ENCODE measurements at regions not wholly inside any gene's neighbourhood (a gene's known extent, or its start where the extent isn't known, plus 50 kb on each side); places are given as distances from the start of the nearest gene placed in this dataset.
"Not testable (repeated sequence)": the region's sequence is repeated elsewhere in the genome, so short reads cannot be mapped to it uniquely, and the experiment has no call there.

DNA sequence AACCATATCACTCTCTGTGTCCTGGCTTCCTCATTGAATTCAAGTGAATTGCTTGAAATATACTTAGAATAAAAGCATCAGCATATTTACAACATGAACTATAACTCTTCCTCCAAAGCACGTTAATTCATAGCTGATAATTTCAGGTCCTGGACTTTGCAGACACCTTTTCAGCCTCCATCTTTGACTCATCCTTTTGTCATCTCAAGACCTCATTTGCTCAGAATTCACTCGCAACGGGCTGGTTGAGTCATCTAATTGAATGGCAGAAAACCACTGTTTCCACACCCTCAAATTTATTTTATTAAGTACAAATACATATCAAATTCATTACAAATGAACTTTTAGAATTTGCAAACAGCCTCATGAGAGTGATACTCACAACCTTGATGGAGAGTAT, 545.7 kb downstream of the GATA3 start:
- no peak for DNase-seq (ENCODE audit: low read depth in 2 of 2)

DNA sequence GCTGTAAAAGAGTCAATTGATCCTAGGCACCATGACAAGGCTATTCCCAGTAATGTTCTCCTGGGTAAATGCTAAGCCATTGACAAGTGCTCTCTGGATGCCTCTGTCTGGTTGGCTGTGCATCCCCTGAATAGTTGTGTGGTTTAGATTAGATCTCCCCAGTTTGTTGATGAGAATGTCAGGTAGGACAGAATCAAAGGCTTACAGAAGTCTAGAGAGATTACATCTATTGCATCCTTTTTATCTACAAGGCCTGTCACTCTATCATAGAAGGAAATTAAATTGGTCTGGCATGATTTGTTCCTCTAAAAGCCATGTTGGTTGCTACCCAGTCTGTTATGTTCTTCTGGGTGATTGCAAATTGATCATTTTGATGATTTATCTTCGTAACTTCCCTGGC, 548.3 kb downstream of the GATA3 start:
- DNase-seq (ENCODE audit: low read depth in 2 of 2): no peak

DNA sequence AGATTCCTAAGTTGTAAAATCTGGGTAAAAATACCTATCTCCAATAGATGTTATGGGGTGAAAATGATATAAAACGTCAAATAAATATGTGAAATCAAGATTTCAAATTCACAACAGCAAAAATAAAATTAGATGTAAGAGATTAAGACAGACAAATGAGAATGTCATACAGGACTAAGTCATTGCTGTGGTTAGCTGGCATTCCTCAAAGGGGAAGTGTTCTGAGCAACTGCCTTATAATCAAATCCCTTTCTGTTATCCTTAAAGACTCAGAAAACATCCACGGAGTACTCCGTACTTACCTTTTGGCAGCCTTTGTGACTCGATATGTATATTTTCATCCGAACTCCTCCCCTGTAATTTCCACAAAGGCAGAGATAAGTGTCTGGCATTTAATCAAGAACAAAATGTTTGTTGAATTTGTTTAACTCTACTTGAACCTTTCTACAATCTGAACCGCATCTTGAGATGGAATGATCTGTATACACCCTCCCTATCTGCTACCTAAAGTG, 559.6 kb downstream of the GATA3 start:
- no peak for DNase-seq (ENCODE audit: low read depth in 2 of 2)

DNA sequence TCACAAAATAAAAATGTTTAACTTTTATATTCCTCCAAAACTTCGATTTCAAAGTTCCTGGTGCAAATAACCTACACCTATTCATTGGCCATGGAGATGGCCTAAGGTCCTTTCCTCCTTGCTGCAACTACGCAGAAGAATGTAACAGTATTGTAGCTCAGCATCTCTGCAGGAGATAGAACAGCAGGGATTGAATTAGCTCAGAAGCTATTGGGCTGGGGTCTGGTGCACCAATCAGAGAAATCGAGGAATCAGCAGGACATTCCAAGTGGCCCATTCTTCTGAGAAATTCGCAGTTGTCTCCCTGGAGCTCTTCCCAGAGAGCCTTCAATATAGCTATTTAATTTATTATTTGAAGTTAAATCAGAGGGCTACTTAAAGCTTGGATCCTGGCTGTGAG, 560.6 kb downstream of the GATA3 start:
- DNase-seq (ENCODE audit: low read depth in 2 of 2): no peak

DNA sequence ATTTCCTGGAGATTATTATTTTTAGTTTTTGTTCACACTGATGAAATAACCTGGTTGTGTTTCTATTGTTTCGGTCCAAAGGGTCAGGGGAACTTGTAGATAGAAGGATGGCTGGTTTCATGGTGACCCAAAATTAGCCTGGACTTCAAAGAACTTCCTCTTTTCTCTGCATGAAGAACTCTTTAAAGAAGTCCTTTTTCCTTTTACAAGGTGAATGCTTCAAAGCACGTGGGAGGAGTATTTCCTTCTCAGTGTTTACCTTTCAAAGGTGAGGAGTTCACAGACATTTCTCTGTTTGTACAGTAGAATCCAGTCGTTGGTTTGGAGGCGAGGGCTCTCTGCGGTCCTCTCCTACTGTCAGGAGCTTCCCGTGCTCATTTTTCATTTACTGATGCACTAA, 561.7 kb downstream of the GATA3 start:
- DNase-seq (ENCODE audit: low read depth in 2 of 2): no peak

DNA sequence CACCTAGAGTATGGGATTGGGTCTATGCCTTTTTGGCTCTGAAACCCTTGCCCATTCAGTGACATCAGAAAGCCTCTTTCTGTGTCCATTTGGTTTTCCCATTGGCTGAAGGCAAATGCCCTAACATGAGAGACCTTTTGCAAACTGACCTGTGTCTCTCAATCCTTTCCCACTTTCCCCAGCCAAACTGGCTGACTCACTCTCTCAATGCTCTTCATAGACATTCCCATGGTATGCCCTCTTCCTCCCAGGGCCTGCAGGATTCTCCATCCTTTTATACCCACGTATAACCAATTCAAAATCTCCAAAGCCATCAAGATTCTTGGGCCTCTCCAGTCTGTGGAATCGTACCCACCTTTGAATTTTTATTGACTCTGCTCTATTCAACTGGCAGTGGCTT, 563.3 kb downstream of the GATA3 start:
- no peak for DNase-seq (ENCODE audit: low read depth in 2 of 2)

DNA sequence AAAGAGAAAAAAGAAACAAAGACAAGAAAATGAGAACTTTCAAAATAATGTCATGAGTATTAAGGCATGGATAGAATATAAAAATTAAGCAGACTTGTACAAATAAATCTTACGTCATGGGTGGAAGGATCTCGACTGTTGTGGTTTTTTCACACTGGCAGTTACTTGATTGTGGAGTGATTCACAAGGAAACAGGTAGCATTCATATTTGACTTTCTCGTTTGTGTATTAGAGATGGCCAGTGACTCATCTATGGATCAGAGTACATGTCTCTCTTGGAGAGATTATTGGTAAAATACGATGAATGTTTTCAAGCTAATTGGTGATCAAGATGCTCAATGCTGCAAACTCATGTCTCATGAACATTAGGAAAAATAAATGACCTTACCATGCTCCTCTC, 564.3 kb downstream of the GATA3 start:
- no peak for DNase-seq (ENCODE audit: low read depth in 2 of 2)

DNA sequence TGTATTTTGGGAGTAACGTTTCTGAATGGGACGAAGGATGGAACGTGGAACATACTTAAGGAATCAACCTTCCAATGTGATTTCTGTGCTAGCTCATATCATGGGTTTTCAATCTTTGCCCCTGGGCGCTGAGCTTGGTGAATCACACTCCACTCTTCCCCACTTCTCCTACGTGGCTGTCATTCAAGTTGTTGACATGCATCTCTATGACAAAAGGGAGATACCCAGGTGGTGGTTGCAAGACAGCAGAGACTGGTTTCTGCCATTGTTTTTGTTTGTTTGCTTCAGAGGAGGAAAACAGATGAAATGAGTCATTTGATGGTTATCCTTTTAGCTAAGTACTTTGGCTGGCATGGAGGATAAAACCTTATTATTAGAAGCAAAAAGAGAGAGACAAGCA, 573.9 kb downstream of the GATA3 start:
- DNase-seq (ENCODE audit: low read depth in 2 of 2): no peak

DNA sequence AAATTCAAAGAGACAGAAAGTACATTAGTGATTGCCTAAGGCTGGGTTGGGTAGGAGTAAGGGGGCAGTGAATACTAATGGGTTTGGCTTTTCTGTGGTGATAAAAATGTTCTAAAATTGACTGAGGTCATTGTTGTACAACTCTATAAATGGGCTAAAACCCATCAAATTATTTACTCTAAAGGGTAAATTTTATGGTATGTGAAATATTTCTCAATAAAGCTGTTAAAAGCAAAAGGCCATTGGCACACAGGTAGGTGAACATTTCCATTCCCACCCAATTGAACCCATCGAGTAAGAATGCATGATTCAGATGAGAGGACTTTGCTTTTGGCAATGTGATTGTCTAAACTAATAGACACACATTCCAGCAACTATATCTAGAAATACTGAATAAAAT, 579.4 kb downstream of the GATA3 start:
- no peak for DNase-seq (ENCODE audit: low read depth in 2 of 2)

DNA sequence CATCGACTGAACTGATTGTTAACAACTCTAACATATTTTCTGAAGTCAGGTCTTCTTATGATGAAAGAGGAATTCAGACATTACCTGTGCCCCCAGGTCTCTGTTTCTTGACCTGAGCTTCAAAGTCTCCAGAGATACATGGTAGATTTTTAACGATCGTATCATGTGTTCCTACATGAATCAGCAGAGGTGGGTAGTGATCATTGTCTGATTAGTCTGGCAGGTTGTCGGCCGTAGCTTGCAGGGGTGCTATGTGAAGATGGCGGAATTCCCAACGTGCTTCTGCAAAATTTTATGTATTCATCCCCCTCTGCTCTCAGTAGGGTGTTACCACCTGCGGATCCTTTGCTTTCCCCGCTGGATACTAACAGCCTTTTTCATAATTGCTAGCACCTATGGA, 581.9 kb downstream of the GATA3 start:
- DNase-seq (ENCODE audit: low read depth in 2 of 2): no peak

DNA sequence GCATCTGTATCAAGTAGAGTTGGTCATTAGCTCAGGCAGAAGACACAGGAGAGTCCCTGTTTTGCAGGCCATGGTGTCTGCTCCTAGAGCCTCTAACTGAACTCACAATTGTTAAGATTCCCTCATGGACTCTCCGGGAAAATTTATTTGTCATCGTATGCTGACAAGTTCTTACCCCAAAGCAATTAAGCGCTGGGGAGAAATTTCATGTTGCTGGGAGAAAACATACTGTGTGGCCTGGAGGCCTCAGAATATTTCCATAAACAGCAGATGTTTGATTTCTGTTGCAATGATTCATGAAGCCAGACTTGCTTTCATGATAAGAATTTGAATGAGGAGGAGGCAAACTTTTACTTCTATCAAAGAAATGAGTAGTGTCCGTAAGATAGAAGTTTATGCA, 583.2 kb downstream of the GATA3 start:
- DNase-seq (ENCODE audit: low read depth in 2 of 2): no peak

DNA sequence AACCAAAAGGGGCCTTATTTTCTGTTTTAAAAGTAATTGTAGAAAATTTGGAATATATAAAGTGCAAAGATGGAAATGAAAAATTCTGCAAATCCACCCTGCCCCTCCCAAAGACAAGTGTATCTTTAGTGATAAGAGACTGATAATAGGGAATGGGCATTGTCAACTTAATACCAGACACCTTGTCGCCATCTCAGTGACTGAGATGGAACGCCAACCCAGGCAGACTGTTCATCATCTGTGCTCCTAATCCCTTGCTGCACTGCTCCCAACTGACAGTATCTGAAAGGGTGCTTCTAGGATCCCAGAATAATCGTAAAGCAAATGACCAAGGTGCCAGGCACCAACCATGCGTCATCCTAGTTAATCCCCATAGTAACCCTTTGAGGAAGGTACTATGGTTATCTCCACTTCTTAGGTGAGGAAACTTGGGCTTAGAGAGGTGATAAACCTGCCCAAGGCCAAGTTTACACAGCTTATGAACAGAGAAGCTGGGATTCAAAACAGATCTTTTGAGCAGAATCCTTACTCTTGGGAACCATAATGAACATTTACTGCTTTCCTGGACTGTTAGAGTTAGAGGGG, 583.7 kb downstream of the GATA3 start:
- no peak for DNase-seq (ENCODE audit: low read depth in 2 of 2)

DNA sequence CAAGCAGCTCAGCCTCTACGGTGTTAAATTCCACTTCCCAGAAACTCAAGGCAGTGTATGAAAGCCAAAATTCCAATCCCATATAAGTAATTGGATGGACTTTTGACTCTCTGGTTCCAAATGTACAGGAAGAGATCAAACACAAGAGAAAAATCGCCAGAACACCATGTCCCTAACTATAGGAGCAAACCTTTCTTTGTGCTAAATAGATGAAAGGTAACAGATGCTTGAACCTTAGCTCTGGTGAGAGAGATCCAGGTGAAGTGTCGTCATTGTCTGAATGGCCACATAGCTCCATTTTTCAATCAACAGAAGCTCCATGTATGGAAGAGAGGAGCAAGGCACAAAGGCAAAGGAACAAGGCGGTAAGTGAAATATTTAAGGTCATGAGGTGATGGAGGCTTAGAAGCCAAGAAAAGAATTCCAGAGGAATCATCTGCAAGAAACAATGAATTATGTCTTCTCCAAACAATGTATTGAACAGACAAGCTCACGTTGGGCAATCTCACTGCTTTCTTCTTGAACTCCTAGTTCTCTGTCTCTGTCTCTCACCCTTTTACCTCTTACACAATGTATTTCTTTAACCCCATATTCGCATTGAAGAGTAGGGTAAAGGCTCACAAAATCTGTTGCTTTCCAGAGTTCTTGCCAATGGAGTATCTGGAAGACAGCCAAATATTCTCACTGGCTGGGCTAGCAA, 585.1 kb downstream of the GATA3 start:
- no peak for DNase-seq (ENCODE audit: low read depth in 2 of 2)

DNA sequence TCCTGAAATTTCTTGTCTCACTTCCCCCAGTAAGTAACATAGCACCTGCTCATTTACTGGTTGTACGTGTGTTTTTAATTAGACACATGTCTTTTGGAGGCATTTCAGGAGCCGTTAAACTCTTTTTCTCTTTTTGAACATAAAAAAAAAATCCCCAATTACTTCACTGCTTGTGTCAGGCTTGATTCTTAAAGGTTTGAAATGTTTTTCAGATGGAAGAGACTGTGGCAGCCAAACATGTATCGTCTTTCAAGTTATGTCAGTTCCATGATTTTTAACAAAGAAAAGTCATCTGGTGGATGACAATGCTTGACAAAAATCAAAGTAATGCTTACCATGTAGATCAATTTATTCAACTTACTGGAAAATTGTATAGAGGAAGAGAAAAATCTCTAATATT, 585.8 kb downstream of the GATA3 start:
- no peak for DNase-seq (ENCODE audit: low read depth in 2 of 2)

DNA sequence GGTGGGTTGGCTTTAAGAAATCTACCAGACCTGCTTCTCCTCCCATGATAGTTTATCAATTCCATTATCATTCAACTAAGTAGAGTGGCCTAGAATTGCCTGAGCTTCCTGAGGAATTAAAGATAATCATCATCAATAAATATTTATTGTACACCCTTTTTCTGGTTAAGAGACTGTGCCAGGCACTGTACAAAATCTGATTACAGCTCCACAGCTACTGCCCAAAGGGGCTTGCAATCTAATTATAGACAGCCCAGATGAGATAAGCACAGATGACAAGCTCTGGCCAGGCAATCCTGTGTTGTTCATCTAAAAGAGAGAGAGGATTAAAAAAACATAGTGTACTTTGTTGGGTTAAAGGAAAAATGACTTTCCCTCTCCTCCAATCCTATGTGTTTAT, 586.4 kb downstream of the GATA3 start:
- no peak for DNase-seq (ENCODE audit: low read depth in 2 of 2)

DNA sequence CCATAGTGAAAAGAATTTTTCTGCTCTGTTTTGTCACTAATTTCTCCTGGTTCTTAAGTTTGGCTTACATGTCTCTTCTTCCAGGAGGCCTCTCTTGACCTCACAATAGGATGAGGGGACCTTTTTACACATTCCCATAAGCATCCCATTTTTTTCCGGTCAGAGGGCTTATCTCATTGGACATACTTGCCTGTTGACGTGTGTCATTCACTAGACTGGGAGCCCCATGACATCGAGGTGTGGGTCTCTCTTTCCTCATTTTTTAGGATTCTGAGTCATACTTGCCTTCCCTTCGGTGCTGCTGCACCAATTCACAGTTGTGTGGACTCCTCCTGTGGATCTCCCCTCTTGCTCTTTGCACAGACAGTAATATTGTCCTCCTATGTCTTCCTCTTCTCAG, 601.8 kb downstream of the GATA3 start:
- DNase-seq (ENCODE audit: low read depth in 2 of 2): no peak

DNA sequence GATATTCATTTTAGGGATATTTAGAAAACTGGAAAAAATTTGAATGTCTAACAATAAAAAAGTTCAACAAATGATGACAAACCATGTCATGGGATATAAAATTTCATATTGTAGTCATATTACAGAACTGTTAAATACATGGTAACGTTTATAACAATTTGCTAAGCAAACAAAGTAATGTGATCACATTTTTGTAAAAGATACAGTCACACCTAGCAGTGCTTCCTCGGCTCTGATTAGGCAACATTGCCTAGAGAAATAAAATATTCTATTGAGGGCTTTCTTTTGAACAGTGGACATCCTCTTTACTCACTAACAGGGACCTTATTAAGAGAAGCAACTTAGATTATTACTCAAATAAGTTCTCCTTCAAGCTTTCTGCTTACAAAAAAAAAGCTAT, 605.5 kb downstream of the GATA3 start:
- no peak for DNase-seq (ENCODE audit: low read depth in 2 of 2)

DNA sequence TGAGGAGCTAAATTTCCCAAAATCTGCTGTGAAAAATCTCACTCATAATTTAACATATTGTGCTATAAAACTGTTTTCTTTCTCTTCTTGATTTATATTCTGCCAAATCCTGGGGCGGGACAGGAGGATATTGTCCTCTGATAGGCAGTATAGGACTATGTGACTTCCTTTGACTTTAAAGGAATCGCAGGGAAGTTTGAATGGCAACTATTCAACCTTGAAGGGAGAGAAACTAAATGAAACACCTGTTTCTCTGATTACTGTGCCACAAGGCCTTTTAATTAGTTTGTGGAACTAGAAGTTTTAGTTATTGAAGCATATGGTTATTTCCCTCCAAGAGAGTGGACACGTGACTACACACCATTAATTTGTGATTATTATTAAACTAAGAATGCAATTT, 607.4 kb downstream of the GATA3 start:
- DNase-seq (ENCODE audit: low read depth in 2 of 2): no peak

DNA sequence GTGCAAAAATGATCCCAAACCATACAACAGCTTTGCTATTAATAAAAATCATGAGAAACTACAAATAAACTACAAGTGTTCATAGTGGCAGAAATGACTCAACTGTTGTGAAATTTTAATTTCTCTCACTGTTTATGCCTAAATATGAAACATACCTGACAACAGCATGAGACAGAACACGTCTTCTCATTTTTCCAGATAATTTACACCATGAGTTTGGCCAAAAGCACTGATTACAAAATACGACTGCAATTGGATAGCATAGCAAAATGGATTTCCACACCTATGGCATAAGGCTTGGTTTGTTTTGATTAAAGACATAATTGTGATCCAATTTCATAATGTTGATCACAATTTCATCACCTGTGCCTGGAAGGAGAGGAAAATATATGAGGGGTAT, 608.6 kb downstream of the GATA3 start:
- no peak for DNase-seq (ENCODE audit: low read depth in 2 of 2)

DNA sequence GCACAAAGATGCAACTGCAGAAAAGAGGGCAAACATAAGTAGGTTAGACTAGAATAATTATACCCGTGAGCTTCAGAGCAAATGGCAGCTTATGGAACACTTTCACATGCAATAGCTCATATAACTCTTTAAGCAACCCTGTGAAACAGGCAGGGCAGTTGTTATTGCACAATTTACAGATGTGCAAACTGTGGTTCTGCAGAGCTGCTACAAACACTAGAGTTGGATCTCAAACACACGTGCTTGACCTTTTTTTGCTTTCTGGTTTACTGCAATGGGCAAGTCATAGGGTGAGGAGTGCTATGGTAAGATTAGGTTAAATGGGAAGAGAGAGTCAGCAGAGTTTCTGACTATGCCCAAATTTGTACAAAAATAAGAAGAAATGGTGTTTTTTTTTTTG, 610.8 kb downstream of the GATA3 start:
- no peak for DNase-seq (ENCODE audit: low read depth in 2 of 2)

DNA sequence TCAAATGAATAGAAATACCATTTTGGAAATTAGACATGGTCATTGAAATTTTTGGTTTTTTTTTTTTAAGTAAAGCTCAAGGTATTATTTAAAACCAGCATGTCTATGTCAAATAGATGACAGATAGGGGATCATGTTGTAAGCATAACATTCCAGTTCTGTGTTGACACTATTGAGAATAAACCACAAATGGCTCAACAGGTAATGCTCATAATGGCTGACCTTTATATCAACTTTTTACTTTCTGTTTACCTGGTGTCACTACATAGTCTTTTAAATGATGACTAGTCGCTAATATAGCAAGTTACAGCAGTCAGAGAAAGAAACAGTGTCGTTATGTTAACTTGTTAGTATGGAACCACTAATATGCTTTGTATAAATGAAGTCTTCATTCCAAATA, 616.0 kb downstream of the GATA3 start:
- no peak for DNase-seq (ENCODE audit: low read depth in 2 of 2)

DNA sequence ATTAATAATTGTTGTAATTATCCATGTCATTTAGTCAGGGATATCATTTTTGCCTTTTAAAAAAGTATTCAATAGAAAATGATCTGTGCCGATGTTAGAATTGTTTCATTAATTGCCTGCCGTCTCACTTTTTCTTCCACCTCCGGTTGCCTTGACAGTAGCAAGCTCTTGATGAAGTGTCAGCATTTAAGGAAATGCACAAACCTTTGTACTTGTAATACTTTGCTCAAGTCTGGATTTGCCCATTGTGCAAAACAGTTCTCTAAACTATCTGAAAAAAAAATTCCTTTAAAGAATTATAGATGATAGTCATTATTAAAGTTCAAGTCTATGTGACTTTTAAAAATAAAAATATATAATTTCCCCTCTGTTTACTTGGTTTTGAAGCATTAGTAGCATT, 619.7 kb downstream of the GATA3 start:
- no peak for DNase-seq (ENCODE audit: low read depth in 2 of 2)

DNA sequence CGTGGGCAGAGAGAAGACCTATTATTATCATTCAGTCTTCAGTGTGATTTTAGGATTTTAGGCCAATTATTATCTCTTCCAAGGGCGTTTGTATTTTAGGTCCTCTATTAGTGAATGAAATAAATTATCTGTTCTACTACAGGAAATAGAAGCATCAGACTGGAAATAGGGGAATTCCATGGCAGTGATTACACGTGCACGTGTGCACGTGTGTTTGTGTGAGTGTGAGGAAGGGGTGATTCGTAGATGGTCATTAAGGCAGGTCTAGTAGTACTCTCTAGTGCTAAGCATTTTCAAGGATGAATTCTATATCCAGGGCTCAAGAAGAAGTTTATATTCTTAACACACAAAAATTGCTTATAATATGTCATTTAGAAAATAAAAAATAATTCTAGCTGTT, 623.2 kb downstream of the GATA3 start:
- no peak for DNase-seq (ENCODE audit: low read depth in 2 of 2)

DNA sequence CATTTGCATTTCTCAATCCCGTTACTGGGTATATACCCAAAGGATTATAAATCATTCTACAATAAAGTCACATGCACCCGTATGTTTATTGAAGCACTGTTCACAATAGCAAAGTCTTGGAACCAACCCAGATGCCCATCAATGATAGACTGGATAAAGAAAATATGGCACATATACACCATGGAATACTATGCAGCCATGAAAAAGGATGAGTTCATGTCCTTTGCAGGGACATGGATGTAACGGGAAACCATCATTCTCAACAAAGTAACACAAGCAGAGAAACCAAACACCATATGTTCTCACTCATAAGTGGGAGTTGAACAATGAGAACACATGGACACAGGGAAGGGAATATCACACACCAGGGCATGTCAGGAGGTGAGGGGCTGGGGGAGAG, 630.4 kb downstream of the GATA3 start:
- not testable (repeated sequence) for DNase-seq (ENCODE audit: low read depth in 2 of 2)
